ENCODE measurements at regions not wholly inside any gene's neighbourhood (a gene's known extent, or its start where the extent isn't known, plus 50 kb on each side); places are given as distances from the start of the nearest gene placed in this dataset.
A peak's percentile ranks its signal among the peaks of the same experiment; 100 is the strongest.

- H3K4me3 ChIP-seq (ENCODE audit: low read length), result no peak overlapping the region
- no peak for TF ChIP-seq CTCF (IDR thresholded peaks at IDR 0.05; ENCODE audit: insufficient read depth, low read depth, low read length, missing control alignments)
- DNase-seq (ENCODE audit: low read depth), result no peak
Observed at GRCh38 chr2:40531359-40531758, 79.5 kb upstream of the SLC8A1 start.

DNA sequence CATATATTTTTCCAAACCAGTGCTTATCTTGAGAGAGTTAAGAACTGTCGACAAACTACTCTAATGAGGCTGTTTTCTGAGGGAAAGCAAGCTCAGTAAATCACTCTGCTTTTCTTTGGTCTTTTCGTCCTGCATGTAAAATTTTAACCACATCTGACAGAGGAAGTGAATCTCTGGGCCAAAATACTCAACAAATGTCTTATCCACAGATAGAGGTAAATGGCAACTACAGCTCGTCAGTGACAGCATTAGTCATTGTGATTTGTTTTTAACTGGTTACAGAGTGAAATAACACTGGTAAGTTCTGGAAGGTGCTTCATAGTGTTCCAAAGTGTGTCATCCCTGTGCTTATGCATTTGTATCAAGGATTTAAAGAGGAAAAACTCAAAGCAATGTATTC is 82.6 kb upstream of the SLC8A1 start:
- no peak for TF ChIP-seq CTCF (IDR thresholded peaks at IDR 0.05; ENCODE audit: insufficient read depth, low read depth, low read length, missing control alignments)
- no peak for DNase-seq (ENCODE audit: low read depth)
- no peak overlapping the region for H3K4me3 ChIP-seq (ENCODE audit: low read length)

DNA sequence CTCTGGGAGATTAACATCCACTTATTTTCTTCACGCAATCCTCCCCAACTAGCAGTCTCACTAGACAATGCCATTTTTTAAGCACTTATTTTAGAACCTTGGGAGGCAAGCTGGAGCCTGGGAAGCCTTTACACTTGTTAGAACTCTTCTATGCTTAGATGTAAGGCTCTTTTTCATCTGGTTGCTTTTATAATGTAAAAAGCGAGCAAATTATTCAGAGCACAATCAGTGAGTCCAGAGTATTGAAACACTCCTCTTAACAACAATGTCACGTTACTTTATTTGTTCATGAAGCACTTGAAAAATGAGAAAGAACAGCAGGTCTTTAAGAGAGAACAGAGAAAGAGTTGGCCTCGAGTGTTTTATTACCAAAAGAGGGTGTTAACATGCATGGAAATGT is 84.1 kb upstream of the SLC8A1 start:
- DNase-seq (ENCODE audit: low read depth), result no peak
- no peak for TF ChIP-seq CTCF (IDR thresholded peaks at IDR 0.05; ENCODE audit: insufficient read depth, low read depth, low read length, missing control alignments)
- no peak overlapping the region for H3K4me3 ChIP-seq (ENCODE audit: low read length)

GRCh38 chr2:40540026-40540425 is 88.1 kb upstream of the SLC8A1 start:
- DNase-seq (ENCODE audit: low read depth), result no peak
- no peak for TF ChIP-seq CTCF (IDR thresholded peaks at IDR 0.05; ENCODE audit: insufficient read depth, low read depth, low read length, missing control alignments)
- no peak overlapping the region for H3K4me3 ChIP-seq (ENCODE audit: low read length)

- no peak overlapping the region for H3K4me3 ChIP-seq (ENCODE audit: low read length)
- no peak for TF ChIP-seq CTCF (IDR thresholded peaks at IDR 0.05; ENCODE audit: insufficient read depth, low read depth, low read length, missing control alignments)
- peak; percentile 36 for DNase-seq (ENCODE audit: low read depth)
Observed at GRCh38 chr2:40543381-40543780, 91.5 kb upstream of the SLC8A1 start.

DNA sequence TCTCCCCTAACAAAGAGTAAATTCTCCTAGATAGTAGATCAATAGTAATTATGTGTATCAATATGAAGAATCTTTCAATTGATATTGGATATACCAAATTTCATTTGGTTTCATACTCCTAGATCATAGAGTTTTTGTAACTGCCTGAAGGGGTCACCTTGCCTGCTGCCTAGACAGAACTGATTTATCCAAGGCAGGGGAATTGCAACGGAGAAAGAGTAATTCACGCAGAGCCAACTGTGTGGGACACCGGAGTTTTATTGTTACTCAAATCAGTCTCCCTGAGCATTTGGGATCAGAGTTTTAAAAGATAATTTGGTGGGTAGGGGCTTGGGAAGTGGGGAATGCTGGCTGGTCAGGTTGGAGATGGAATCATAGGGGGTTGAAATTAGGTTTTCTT is 92.2 kb upstream of the SLC8A1 start:
- no peak for DNase-seq (ENCODE audit: low read depth)
- no peak for TF ChIP-seq CTCF (IDR thresholded peaks at IDR 0.05; ENCODE audit: insufficient read depth, low read depth, low read length, missing control alignments)
- H3K4me3 ChIP-seq (ENCODE audit: low read length), result no peak overlapping the region

GRCh38 chr2:40545645-40546044 is 93.8 kb upstream of the SLC8A1 start:
- no peak overlapping the region for H3K4me3 ChIP-seq (ENCODE audit: low read length)
- DNase-seq (ENCODE audit: low read depth), result no peak
- no peak for TF ChIP-seq CTCF (IDR thresholded peaks at IDR 0.05; ENCODE audit: insufficient read depth, low read depth, low read length, missing control alignments)
